Right lobe of liver (tissue), 4 donors: ENCODE measurements at regions not wholly inside any gene's neighbourhood (a gene's known extent, or its start where the extent isn't known, plus 50 kb on each side); places are given as distances from the start of the nearest gene placed in this dataset.

ENCODE experiments used
- POLR2A ChIP-seq: fragments of 450-650 bp; IDR thresholded peaks from one replicate; pipeline ENCODE4 v1.6.1; 2017; ENCODE audit warnings: antibody characterized with exemption, mild to moderate bottlenecking
- TF ChIP-seq, protein P1 (sequence below), 4 donors: fragments of 200-600 bp in 3 of 4; fragments of 450-650 bp in 1 of 4; IDR thresholded peaks; one replicate each; pipeline versions ENCODE4 v1.5.1 to v1.8.0; 2016 to 2022; ENCODE audit warnings: antibody characterized with exemption in 4 of 4, mild to moderate bottlenecking in 2 of 4
- donor health status: DM: no; HTN: no; CAD: no.
- donor health status: DM: no; HTN: no; CAD: no.
- donor health status: DM: no; HTN: yes; CAD: no.

DNA sequence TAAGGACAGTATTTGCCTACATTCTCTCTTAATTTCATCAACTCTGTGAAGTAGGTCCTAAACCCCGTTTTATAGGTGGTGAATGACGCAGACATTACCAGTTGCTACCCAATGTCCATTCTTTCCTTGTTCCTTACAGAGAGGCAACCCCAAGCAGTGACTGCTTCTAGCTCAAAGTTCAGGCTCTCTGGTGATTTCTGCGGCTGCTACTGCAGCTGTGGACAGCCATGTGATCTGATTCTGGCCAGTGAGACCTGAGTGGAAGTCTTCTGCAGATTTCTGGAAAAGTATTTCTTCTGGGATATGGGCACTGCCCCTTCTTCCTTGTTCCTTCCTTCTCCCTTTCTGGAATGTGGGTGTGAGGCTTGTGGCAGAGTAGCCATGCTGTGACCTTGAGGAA lies 82.9 kb downstream of the ARF6 start:
- TF ChIP-seq, protein P1, sequence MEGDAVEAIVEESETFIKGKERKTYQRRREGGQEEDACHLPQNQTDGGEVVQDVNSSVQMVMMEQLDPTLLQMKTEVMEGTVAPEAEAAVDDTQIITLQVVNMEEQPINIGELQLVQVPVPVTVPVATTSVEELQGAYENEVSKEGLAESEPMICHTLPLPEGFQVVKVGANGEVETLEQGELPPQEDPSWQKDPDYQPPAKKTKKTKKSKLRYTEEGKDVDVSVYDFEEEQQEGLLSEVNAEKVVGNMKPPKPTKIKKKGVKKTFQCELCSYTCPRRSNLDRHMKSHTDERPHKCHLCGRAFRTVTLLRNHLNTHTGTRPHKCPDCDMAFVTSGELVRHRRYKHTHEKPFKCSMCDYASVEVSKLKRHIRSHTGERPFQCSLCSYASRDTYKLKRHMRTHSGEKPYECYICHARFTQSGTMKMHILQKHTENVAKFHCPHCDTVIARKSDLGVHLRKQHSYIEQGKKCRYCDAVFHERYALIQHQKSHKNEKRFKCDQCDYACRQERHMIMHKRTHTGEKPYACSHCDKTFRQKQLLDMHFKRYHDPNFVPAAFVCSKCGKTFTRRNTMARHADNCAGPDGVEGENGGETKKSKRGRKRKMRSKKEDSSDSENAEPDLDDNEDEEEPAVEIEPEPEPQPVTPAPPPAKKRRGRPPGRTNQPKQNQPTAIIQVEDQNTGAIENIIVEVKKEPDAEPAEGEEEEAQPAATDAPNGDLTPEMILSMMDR (IDR thresholded peaks at IDR 0.05), result no peak
- TF ChIP-seq POLR2A, result no peak
